HCT116 (cell line): ENCODE measurements at regions not wholly inside any gene's neighbourhood (a gene's known extent, or its start where the extent isn't known, plus 50 kb on each side); places are given as distances from the start of the nearest gene placed in this dataset.

ENCODE experiments used
- EZH2 ChIP-seq: fragments of 200-600 bp; sonication (generic); IDR thresholded peaks from 2 replicates; pipeline ENCODE4 v1.6.1; 2017; ENCODE audit warnings: antibody characterized with exemption, mixed run types
- POLR2A ChIP-seq: IDR thresholded peaks from 2 replicates; pipeline ENCODE4 v1.7.0; 2011; ENCODE audit warnings: borderline replicate concordance; ENCODE audit not compliant: insufficient read depth, insufficient read length; ENCODE audit errors: extremely low read depth
- POLR2AphosphoS5 ChIP-seq: IDR thresholded peaks from 2 replicates; pipeline ENCODE4 v1.6.1; 2011; ENCODE audit warnings: mild to moderate bottlenecking, low read depth, low read length, moderate library complexity
- YY1 ChIP-seq: IDR thresholded peaks from 2 replicates; pipeline ENCODE4 v1.6.1; 2011; ENCODE audit warnings: low read length, low read depth, moderate library complexity, mild to moderate bottlenecking; ENCODE audit not compliant: insufficient replicate concordance; ENCODE audit errors: extremely low read depth
- ZNF274 ChIP-seq: fragments of 200-500 bp; sonication (Bioruptor generic); IDR thresholded peaks from 2 replicates; pipeline ENCODE4 v1.6.1; 2014; ENCODE audit warnings: mild to moderate bottlenecking, low read depth, low read length, inconsistent platforms
- TF ChIP-seq, protein P1 (sequence below): IDR thresholded peaks from 2 replicates; pipeline ENCODE4 v1.6.1; 2011; ENCODE audit warnings: mild to moderate bottlenecking, low read length, moderate library complexity; ENCODE audit not compliant: insufficient replicate concordance; ENCODE audit errors: extremely low read depth
- TF ChIP-seq, protein P2 (sequence below), 3 experiments: fragments of 200-600 bp in 1 of 3; sonication (generic) in 1 of 3; IDR thresholded peaks in 2 of 3; conservative IDR thresholded peaks in 1 of 3; 2 replicates each; pipeline ENCODE4 v1.5.1; 2012 to 2017; ENCODE audit warnings: low read depth in 2 of 3, low read length in 2 of 3, antibody characterized with exemption in 1 of 3, borderline replicate concordance in 1 of 3, control low read depth in 1 of 3, mild to moderate bottlenecking in 1 of 3, mixed read lengths in 1 of 3, mixed run types in 1 of 3, moderate library complexity in 1 of 3; ENCODE audit not compliant: insufficient read depth in 1 of 3

DNA sequence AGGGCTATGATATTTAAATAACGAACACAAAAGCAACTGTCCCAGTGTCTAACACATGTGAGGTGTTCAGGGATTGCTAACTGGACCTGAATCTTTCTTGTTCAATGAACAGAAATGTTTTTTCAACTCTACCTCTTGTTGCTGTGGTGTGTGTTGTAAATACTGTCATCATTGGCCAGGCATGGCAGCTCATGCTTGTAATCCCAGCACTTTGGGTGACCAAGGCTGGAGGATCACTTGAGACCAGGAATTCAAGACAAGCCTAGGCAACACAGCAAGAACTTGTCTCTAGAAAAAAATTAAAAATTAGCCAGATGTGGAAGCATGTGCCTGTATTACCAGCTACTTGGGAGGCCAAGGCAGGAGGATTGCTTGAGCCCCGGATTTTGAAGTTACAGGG lies 1250.9 kb downstream of the TYW1 start:
- TF ChIP-seq YY1 = no peak
- TF ChIP-seq, protein P1, sequence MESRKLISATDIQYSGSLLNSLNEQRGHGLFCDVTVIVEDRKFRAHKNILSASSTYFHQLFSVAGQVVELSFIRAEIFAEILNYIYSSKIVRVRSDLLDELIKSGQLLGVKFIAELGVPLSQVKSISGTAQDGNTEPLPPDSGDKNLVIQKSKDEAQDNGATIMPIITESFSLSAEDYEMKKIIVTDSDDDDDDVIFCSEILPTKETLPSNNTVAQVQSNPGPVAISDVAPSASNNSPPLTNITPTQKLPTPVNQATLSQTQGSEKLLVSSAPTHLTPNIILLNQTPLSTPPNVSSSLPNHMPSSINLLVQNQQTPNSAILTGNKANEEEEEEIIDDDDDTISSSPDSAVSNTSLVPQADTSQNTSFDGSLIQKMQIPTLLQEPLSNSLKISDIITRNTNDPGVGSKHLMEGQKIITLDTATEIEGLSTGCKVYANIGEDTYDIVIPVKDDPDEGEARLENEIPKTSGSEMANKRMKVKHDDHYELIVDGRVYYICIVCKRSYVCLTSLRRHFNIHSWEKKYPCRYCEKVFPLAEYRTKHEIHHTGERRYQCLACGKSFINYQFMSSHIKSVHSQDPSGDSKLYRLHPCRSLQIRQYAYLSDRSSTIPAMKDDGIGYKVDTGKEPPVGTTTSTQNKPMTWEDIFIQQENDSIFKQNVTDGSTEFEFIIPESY = no peak
- TF ChIP-seq POLR2A = no peak
- TF ChIP-seq, protein P2, sequence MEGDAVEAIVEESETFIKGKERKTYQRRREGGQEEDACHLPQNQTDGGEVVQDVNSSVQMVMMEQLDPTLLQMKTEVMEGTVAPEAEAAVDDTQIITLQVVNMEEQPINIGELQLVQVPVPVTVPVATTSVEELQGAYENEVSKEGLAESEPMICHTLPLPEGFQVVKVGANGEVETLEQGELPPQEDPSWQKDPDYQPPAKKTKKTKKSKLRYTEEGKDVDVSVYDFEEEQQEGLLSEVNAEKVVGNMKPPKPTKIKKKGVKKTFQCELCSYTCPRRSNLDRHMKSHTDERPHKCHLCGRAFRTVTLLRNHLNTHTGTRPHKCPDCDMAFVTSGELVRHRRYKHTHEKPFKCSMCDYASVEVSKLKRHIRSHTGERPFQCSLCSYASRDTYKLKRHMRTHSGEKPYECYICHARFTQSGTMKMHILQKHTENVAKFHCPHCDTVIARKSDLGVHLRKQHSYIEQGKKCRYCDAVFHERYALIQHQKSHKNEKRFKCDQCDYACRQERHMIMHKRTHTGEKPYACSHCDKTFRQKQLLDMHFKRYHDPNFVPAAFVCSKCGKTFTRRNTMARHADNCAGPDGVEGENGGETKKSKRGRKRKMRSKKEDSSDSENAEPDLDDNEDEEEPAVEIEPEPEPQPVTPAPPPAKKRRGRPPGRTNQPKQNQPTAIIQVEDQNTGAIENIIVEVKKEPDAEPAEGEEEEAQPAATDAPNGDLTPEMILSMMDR (IDR thresholded peaks at IDR 0.05 in 2 of 3, conservative IDR thresholded peaks at IDR 0.05 in 1 of 3; ENCODE audit: borderline replicate concordance in 1 of 3, insufficient read depth in 1 of 3, low read depth in 2 of 3, low read length in 2 of 3) = no peak
- no peak for TF ChIP-seq POLR2AphosphoS5
- no peak for TF ChIP-seq ZNF274
- no peak for TF ChIP-seq EZH2
